ENCODE measurements at regions not wholly inside any gene's neighbourhood (a gene's known extent, or its start where the extent isn't known, plus 50 kb on each side); places are given as distances from the start of the nearest gene placed in this dataset.

- Mint-ChIP-seq H3K36me3 (ENCODE audit: insufficient read depth in 1 of 3, low read depth in 3 of 3) (no peaks in the 10 kb centered on the region), H3K4me1 (peaks cover 3% of the 10 kb centered on the region in 2 experiments), H3K27me3 (ENCODE audit: low read depth) (no peaks in the 10 kb centered on the region), H3K27ac (no peak overlapping the region), H3K4me3 (no peak overlapping the region), H3K9me3 (no peaks in the 10 kb centered on the region)
- Histone ChIP-seq H3K14ac (ENCODE audit: insufficient read depth, low read length) (no peak overlapping the region), H3K9ac (ENCODE audit: extremely low read depth, insufficient read length, low read length) (no peak overlapping the region), H4K5ac (ENCODE audit: insufficient read length, low read depth, low read length) (no peak overlapping the region), H3K4ac (ENCODE audit: low read depth, low read length) (no peak overlapping the region), H3K4me1 (ENCODE audit: insufficient read depth, low read length) (no peaks in the 10 kb centered on the region), H3K9me3 (ENCODE audit: control insufficient read depth, low read depth, low read length) (no peaks in the 10 kb centered on the region), H3K56ac (ENCODE audit: insufficient read length, low read depth, low read length) (no peak overlapping the region), H4K20me1 (ENCODE audit: control insufficient read depth, insufficient read depth, insufficient read length) (no peaks in the 10 kb centered on the region), H3K18ac (ENCODE audit: insufficient read length, low read depth, low read length) (no peak overlapping the region), H2BK15ac (ENCODE audit: low read depth, low read length) (no peak overlapping the region), H2BK5ac (ENCODE audit: insufficient read length, low read length) (no peak overlapping the region), H3T11ph (ENCODE audit: low read length) (no peak overlapping the region), H3K79me1 (ENCODE audit: insufficient read depth, low read depth, low read length, poor library complexity, severe bottlenecking) (no peaks in the 10 kb centered on the region), H2BK12ac (ENCODE audit: insufficient read length, low read depth, low read length) (no peak overlapping the region), H4K8ac (replicated peaks; ENCODE audit: insufficient read length, low read depth, low read length) (no peak overlapping the region), H3K79me2 (ENCODE audit: insufficient read depth, low read length) (no peaks in the 10 kb centered on the region), H3K27ac (ENCODE audit: insufficient read length, low read depth, low read length) (no peak overlapping the region), H4K91ac (ENCODE audit: insufficient read length, low read depth, low read length) (no peak overlapping the region), H3K27me3 (ENCODE audit: insufficient read depth, low read length) (no peaks in the 10 kb centered on the region), H2AFZ (ENCODE audit: low read length) (no peak overlapping the region), H3K23ac (ENCODE audit: insufficient read length, low read depth, low read length) (no peak overlapping the region), H2BK120ac (ENCODE audit: low read depth, low read length, poor library complexity, severe bottlenecking) (no peak overlapping the region), H2AK5ac (ENCODE audit: insufficient read length, low read length) (no peak overlapping the region), H3K23me2 (ENCODE audit: insufficient read length, low read depth, low read length, poor library complexity, severe bottlenecking) (no peaks in the 10 kb centered on the region), H3K4me2 (ENCODE audit: insufficient read depth, insufficient read length, low read length) (no peak overlapping the region), H2BK20ac (ENCODE audit: low read depth, low read length, poor library complexity, severe bottlenecking) (no peak overlapping the region)
- no peak for DNase-seq
- no peak for TF ChIP-seq CTCF (conservative IDR thresholded peaks at IDR 0.05)
Measured at GRCh38 chr2:145055651-145056050, 535.7 kb upstream of the ZEB2 start.
